ENCODE measurements at regions not wholly inside any gene's neighbourhood (a gene's known extent, or its start where the extent isn't known, plus 50 kb on each side); places are given as distances from the start of the nearest gene placed in this dataset.
"Not testable (repeated sequence)": the region's sequence is repeated elsewhere in the genome, so short reads cannot be mapped to it uniquely, and the experiment has no call there.

DNA sequence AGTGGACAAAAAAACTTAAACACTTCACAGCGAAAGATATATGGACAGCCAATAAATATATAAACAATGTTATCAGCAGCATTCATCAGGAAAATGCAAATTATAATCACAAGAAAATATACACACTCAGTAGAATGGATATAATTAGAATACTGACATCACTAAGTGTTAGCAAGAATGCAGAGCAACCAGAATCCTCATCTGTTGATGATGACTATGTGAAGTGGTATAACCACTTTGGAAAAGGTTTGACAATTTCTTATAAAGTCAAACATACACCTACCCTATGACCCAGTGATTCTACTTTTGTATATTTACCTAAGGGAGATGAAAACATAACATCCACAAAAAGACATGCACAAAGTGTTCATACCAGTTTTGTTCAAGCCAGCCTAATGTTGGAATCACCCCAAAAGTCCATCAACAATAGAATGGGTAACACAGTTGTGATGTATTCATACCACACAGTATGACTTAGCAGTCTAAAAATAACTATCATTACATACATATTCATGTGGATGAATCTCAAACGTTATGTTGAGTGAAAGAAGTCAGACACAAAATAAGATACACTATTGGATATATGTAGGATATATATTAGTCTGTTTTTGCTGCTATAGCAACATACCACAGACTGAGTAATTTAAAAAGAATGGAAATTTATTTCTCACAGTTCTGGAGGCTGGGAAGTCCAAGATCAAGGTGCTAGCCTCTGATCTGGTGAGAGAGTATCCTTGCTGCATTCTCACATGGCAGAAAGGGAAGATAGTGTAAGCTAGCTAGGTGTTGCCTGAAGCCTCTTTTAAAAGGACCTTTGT, 148.8 kb upstream of the ADAMTSL1 start:
- Mint-ChIP-seq H3K4me3 (ENCODE audit: unreplicated experiment) (no peak overlapping the region), H3K9me3 (ENCODE audit: unreplicated experiment) (no peaks in the 10 kb centered on the region), H3K36me3 (ENCODE audit: insufficient read depth, unreplicated experiment) (no peaks in the 10 kb centered on the region), H3K27me3 (ENCODE audit: insufficient read depth, unreplicated experiment) (peaks cover under 1% of the 10 kb centered on the region), H3K27ac (ENCODE audit: unreplicated experiment) (no peak overlapping the region), H3K4me1 (ENCODE audit: low read depth, unreplicated experiment) (no peaks in the 10 kb centered on the region)
- Histone ChIP-seq H3K4me3 (ENCODE audit: low read depth, low read length) (no peak overlapping the region), H3K36me3 (ENCODE audit: control insufficient read depth, insufficient read depth, low read length) (no peaks in the 10 kb centered on the region), H3K4me1 (no peaks in the 10 kb centered on the region), H3K27me3 (replicated peaks; ENCODE audit: control insufficient read depth, insufficient read depth, low read length) (no peaks in the 10 kb centered on the region), H3K9me3 (no peaks in the 10 kb centered on the region)
- no TSS peak for BruUV-seq (replicated peaks)
- ChIA-PET POLR2A (no interaction called here), CTCF (no interaction called here)
- intact Hi-C loops (cut with micrococcal nuclease; ENCODE audit: unreplicated experiment), result no loop called here
- no peak for DNase-seq
- TF ChIP-seq CTCF (IDR thresholded peaks at IDR 0.05; ENCODE audit: insufficient read depth in 1 of 2, low read depth in 1 of 2, low read length in 1 of 2, severe bottlenecking in 1 of 2, unreplicated experiment in 1 of 2), result no peak

DNA sequence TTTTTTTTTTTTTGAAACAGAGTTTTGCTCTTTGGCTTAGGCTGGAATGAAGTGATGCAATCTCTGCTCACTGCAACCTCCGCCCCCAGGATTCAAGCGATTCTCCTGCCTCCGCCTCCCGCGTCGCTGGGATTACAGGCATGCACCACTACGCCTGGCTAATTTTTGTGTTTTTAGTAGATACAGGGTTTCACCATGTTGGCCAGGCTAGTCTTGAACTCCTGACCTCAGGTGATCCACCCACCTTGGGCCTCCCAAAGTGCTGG, 148.3 kb upstream of the ADAMTSL1 start:
- DNase-seq; H3K4me3 ChIP-seq (ENCODE audit: low read depth, low read length); H3K9me3 ChIP-seq; CTCF ChIA-PET; H3K4me3 Mint-ChIP-seq (ENCODE audit: unreplicated experiment); H3K36me3 Mint-ChIP-seq (ENCODE audit: insufficient read depth, unreplicated experiment); H3K27me3 Mint-ChIP-seq (ENCODE audit: insufficient read depth, unreplicated experiment); BruUV-seq (replicated peaks); H3K27ac Mint-ChIP-seq (ENCODE audit: unreplicated experiment); H3K9me3 Mint-ChIP-seq (ENCODE audit: unreplicated experiment); POLR2A ChIA-PET; H3K36me3 ChIP-seq (ENCODE audit: control insufficient read depth, insufficient read depth, low read length); H3K27me3 ChIP-seq (replicated peaks; ENCODE audit: control insufficient read depth, insufficient read depth, low read length); H3K4me1 ChIP-seq; H3K4me1 Mint-ChIP-seq (ENCODE audit: low read depth, unreplicated experiment); intact Hi-C loops (cut with micrococcal nuclease; ENCODE audit: unreplicated experiment): not testable (repeated sequence)

- no peak for DNase-seq
- ChIA-PET POLR2A (no interaction called here), CTCF (no interaction called here)
- no TSS peak for BruUV-seq (replicated peaks)
- H3K4me1 ChIP-seq, result no peaks in the 10 kb centered on the region
- H3K4me3 ChIP-seq (ENCODE audit: low read depth, low read length), result no peak overlapping the region
- intact Hi-C loops (cut with micrococcal nuclease; ENCODE audit: unreplicated experiment), result no loop called here
- Mint-ChIP-seq H3K27me3 (ENCODE audit: insufficient read depth, unreplicated experiment) (peaks cover 4% of the 10 kb centered on the region), H3K27ac (ENCODE audit: unreplicated experiment) (no peak overlapping the region), H3K9me3 (ENCODE audit: unreplicated experiment) (no peaks in the 10 kb centered on the region), H3K4me1 (ENCODE audit: low read depth, unreplicated experiment) (no peaks in the 10 kb centered on the region), H3K4me3 (ENCODE audit: unreplicated experiment) (no peak overlapping the region), H3K36me3 (ENCODE audit: insufficient read depth, unreplicated experiment) (no peaks in the 10 kb centered on the region)
- H3K9me3 ChIP-seq, result no peaks in the 10 kb centered on the region
- H3K36me3 ChIP-seq (ENCODE audit: control insufficient read depth, insufficient read depth, low read length), result no peaks in the 10 kb centered on the region
- no peaks in the 10 kb centered on the region for H3K27me3 ChIP-seq (replicated peaks; ENCODE audit: control insufficient read depth, insufficient read depth, low read length)
- no peak for TF ChIP-seq CTCF (IDR thresholded peaks at IDR 0.05; ENCODE audit: insufficient read depth in 1 of 2, low read depth in 1 of 2, low read length in 1 of 2, severe bottlenecking in 1 of 2, unreplicated experiment in 1 of 2)
Observed at GRCh38 chr9:18327121-18327520, 146.8 kb upstream of the ADAMTSL1 start.
